H1 (cell line): ENCODE measurements at regions not wholly inside any gene's neighbourhood (a gene's known extent, or its start where the extent isn't known, plus 50 kb on each side); places are given as distances from the start of the nearest gene placed in this dataset.
A peak's percentile ranks its signal among the peaks of the same experiment; 100 is the strongest.
"Not testable (repeated sequence)": the region's sequence is repeated elsewhere in the genome, so short reads cannot be mapped to it uniquely, and the experiment has no call there.

Experiments used
- CTCF ChIA-PET: fragments of 300-600 bp; sonication (Branson Sonifier 250); formaldehyde crosslinking; loops from one replicate; lab custom pipeline; 2021; ENCODE audit not compliant: partially characterized antibody; lab: Charles Lee
- POLR2A ChIA-PET: fragments of 300-600 bp; sonication (Branson Sonifier 250); formaldehyde crosslinking; loops from one replicate; lab custom pipeline; 2021; ENCODE audit warnings: inconsistent platforms; ENCODE audit not compliant: partially characterized antibody; lab: Charles Lee
- DNase-seq, 2 experiments: peaks; one replicate each; pipeline versions ENCODE4 v3.0.0 to v3.0.0-alpha.2; 2010 to 2022; ENCODE audit warnings: low spot score in 2 of 2, low read depth in 1 of 2, mixed read lengths in 1 of 2
- FAIRE-seq: peaks from 2 replicates; lab custom pipeline; 2011; peaks lifted over from hg19 to GRCh38; lab: Jason Lieb, UNC
- H2AFZ ChIP-seq: 2 replicates; pipeline ENCODE4 v1.8.1; 2012; ENCODE audit warnings: low read length, inconsistent platforms
- H2AK5ac ChIP-seq: 2 replicates; pipeline ENCODE4 v1.6.1; 2013; ENCODE audit warnings: low read depth, low read length
- H2BK120ac ChIP-seq: replicated peaks from 2 replicates; pipeline ENCODE3; 2013; ENCODE audit warnings: low read depth, low read length, inconsistent platforms
- H2BK12ac ChIP-seq: 2 replicates; pipeline ENCODE4 v1.6.1; 2013; ENCODE audit warnings: low read depth, low read length
- H2BK15ac ChIP-seq: 2 replicates; pipeline ENCODE4 v1.6.1; 2013; ENCODE audit warnings: low read length
- H2BK20ac ChIP-seq: 2 replicates; pipeline ENCODE4 v1.6.1; 2013; ENCODE audit warnings: low read length
- H2BK5ac ChIP-seq: 2 replicates; pipeline ENCODE4 v1.6.1; 2013; ENCODE audit warnings: low read depth, low read length
- H3K14ac ChIP-seq: 2 replicates; pipeline ENCODE4 v1.6.1; 2013; ENCODE audit warnings: inconsistent platforms; ENCODE audit not compliant: insufficient read length
- H3K18ac ChIP-seq: 2 replicates; pipeline ENCODE4 v1.6.1; 2013; ENCODE audit warnings: low read length; ENCODE audit errors: extremely low read depth
- H3K23ac ChIP-seq: 2 replicates; pipeline ENCODE4 v1.6.1; 2013; ENCODE audit warnings: inconsistent platforms; ENCODE audit not compliant: insufficient read length
- H3K23me2 ChIP-seq: 2 replicates; pipeline ENCODE4 v1.6.1; 2013; ENCODE audit warnings: low read depth, low read length
- H3K27ac ChIP-seq: 2 replicates; pipeline ENCODE4 v1.6.1; 2011; ENCODE audit warnings: low read depth, low read length, inconsistent platforms
- H3K27me3 ChIP-seq, 4 experiments: replicated peaks in 1 of 4; 1 replicate in 1 of 4; 2 replicates in 3 of 4; pipeline versions ENCODE4 v1.6.1 to v1.8.1; 2011 to 2013; ENCODE audit warnings: low read length in 3 of 4, mild to moderate bottlenecking in 3 of 4, inconsistent platforms in 2 of 4, mixed read lengths in 2 of 4, moderate library complexity in 1 of 4; ENCODE audit not compliant: control insufficient read depth in 3 of 4, insufficient read depth in 3 of 4; ENCODE audit errors: extremely low read depth in 1 of 4
- H3K36me3 ChIP-seq, 4 experiments: 2 replicates each; pipeline versions ENCODE4 v1.6.1 to v1.8.1; 2011 to 2013; ENCODE audit warnings: mild to moderate bottlenecking in 4 of 4, low read length in 3 of 4, moderate library complexity in 2 of 4, control low read depth in 1 of 4, inconsistent platforms in 1 of 4; ENCODE audit not compliant: insufficient read depth in 4 of 4, control insufficient read depth in 2 of 4
- H3K4ac ChIP-seq: replicated peaks from 2 replicates; pipeline ENCODE3; 2013; ENCODE audit warnings: low read length, low read depth, mixed read lengths, inconsistent platforms; ENCODE audit not compliant: insufficient read length
- H3K4me1 ChIP-seq, 4 experiments: replicated peaks in 1 of 4; 1 replicate in 1 of 4; 2 replicates in 3 of 4; pipeline versions ENCODE4 v1.6.1 to v1.8.1; 2011 to 2013; ENCODE audit warnings: low read length in 3 of 4, inconsistent platforms in 2 of 4, mixed read lengths in 1 of 4; ENCODE audit not compliant: insufficient read depth in 4 of 4, control insufficient read depth in 3 of 4
- H3K4me2 ChIP-seq, 2 experiments: 2 replicates each; pipeline versions ENCODE4 v1.6.1 to v1.8.1; 2011 to 2013; ENCODE audit warnings: low read depth in 2 of 2, low read length in 2 of 2, control low read depth in 1 of 2, inconsistent platforms in 1 of 2, mild to moderate bottlenecking in 1 of 2; ENCODE audit not compliant: insufficient read depth in 1 of 2
- H3K4me3 ChIP-seq, 4 experiments: fragments of 200-600, 300-600 bp in 1 of 4; sonication (generic), shearing (Covaris generic), sonication (Bioruptor Twin) in 1 of 4; 2 replicates each; pipeline versions ENCODE4 v1.5.1 to v1.8.1; 2011 to 2016; ENCODE audit warnings: low read length in 4 of 4, low read depth in 3 of 4, control low read depth in 2 of 4, inconsistent platforms in 2 of 4, mild to moderate bottlenecking in 2 of 4, mixed read lengths in 1 of 4, moderate library complexity in 1 of 4; ENCODE audit not compliant: insufficient read depth in 2 of 4; ENCODE audit errors: extremely low read depth in 1 of 4
- H3K56ac ChIP-seq: replicated peaks from 2 replicates; pipeline ENCODE3; 2013; ENCODE audit warnings: low read depth, mild to moderate bottlenecking, mixed read lengths, low read length, inconsistent platforms; ENCODE audit not compliant: insufficient read length
- H3K79me1 ChIP-seq: 2 replicates; pipeline ENCODE4 v1.6.1; 2013; ENCODE audit warnings: low read depth, low read length, control low read depth
- H3K79me2 ChIP-seq, 2 experiments: 2 replicates each; pipeline versions ENCODE4 v1.6.1 to v1.8.1; 2012 to 2013; ENCODE audit warnings: low read length in 2 of 2, mild to moderate bottlenecking in 2 of 2, inconsistent platforms in 1 of 2; ENCODE audit not compliant: insufficient read depth in 2 of 2, control insufficient read depth in 1 of 2
- H3K9ac ChIP-seq, 4 experiments: replicated peaks in 1 of 4; 1 replicate in 1 of 4; 2 replicates in 3 of 4; pipeline versions ENCODE4 v1.6.1 to v1.8.1; 2011 to 2013; ENCODE audit warnings: low read depth in 3 of 4, low read length in 3 of 4, control low read depth in 2 of 4, mild to moderate bottlenecking in 2 of 4, moderate library complexity in 2 of 4, inconsistent platforms in 1 of 4; ENCODE audit errors: extremely low read depth in 1 of 4
- H3K9me3 ChIP-seq, 2 experiments: 2 replicates each; pipeline versions ENCODE4 v1.6.1 to v1.8.1; 2012 to 2013; ENCODE audit warnings: mild to moderate bottlenecking in 2 of 2, moderate library complexity in 2 of 2, control low read depth in 1 of 2, inconsistent platforms in 1 of 2, low read depth in 1 of 2, low read length in 1 of 2, mixed read lengths in 1 of 2; ENCODE audit not compliant: insufficient read depth in 2 of 2
- H4K20me1 ChIP-seq, 2 experiments: replicated peaks in 1 of 2; 2 replicates each; pipeline versions ENCODE3 to v1.8.1; 2011 to 2013; ENCODE audit warnings: inconsistent platforms in 2 of 2, low read length in 2 of 2, mild to moderate bottlenecking in 1 of 2; ENCODE audit not compliant: insufficient read depth in 2 of 2, control insufficient read depth in 1 of 2
- H4K5ac ChIP-seq: 2 replicates; pipeline ENCODE4 v1.6.1; 2013; ENCODE audit warnings: low read length, low read depth, mixed read lengths, inconsistent platforms; ENCODE audit not compliant: insufficient read length
- H4K8ac ChIP-seq: 2 replicates; pipeline ENCODE4 v1.8.0; 2013; ENCODE audit warnings: mild to moderate bottlenecking, moderate library complexity, low read length, inconsistent platforms; ENCODE audit not compliant: insufficient read depth; ENCODE audit errors: extremely low read depth
- H4K91ac ChIP-seq: replicated peaks from 2 replicates; pipeline ENCODE3; 2013; ENCODE audit warnings: low read length, mixed read lengths, inconsistent platforms; ENCODE audit not compliant: insufficient read length
- RAD21 ChIP-seq, 2 experiments: IDR thresholded peaks in 1 of 2; conservative IDR thresholded peaks in 1 of 2; 2 replicates each; pipeline ENCODE4 v1.6.1; 2011; ENCODE audit warnings: low read depth in 2 of 2, low read length in 2 of 2, improper control_type of control experiment in 1 of 2, inconsistent platforms in 1 of 2, mild to moderate bottlenecking in 1 of 2, moderate library complexity in 1 of 2
- WGBS, 2 experiments: shearing (Covaris generic) in 1 of 2; methylation state at CpG; one replicate each; pipeline versions ENCODE4 v1.1.6 to v1.1.7; 2013 to 2015; ENCODE audit warnings: low lambda C conversion rate in 2 of 2, mixed read lengths in 2 of 2, inconsistent platforms in 1 of 2, low coverage in 1 of 2, missing lambda C conversion rate in 1 of 2; ENCODE audit not compliant: insufficient replicate concordance in 2 of 2, insufficient coverage in 1 of 2, insufficient read length in 1 of 2; ENCODE audit errors: extremely low coverage in 1 of 2, missing lambda C conversion rate in 1 of 2; 5-methylcytosine and 5-hydroxymethylcytosine counted together

DNA sequence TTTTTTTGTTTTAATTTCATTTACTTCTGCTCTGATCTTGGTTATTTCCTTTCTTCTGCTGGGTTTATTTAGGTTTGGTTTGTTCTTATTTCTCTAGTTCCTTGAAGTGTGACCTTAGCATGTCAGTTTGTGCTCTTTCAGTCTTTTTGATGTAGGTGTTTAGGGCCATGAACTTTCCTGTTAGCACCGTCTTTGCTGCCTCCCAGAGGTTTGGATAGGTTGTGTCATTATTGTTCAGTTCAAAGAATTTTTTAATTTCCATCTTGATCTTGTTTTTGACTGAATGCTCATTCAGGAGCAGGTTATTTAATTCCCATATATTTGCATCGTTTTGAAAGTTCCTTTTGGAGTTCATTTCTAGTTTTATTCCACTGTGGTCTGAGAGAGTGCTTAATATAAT, 539.0 kb upstream of the ZP4 start:
- H3K4me1 ChIP-seq, DNase-seq, H2BK5ac ChIP-seq, H3K36me3 ChIP-seq, H2BK12ac ChIP-seq, H3K18ac ChIP-seq, H2BK15ac ChIP-seq, H4K20me1 ChIP-seq, H3K23ac ChIP-seq, H3K23me2 ChIP-seq, H2AFZ ChIP-seq, H4K91ac ChIP-seq, H3K14ac ChIP-seq, H2BK120ac ChIP-seq, H3K4me3 ChIP-seq, H3K79me1 ChIP-seq, H3K79me2 ChIP-seq, H3K27me3 ChIP-seq, H3K4ac ChIP-seq, H3K56ac ChIP-seq, H4K8ac ChIP-seq, H4K5ac ChIP-seq, H3K9ac ChIP-seq, FAIRE-seq, H3K27ac ChIP-seq, H2BK20ac ChIP-seq, H3K9me3 ChIP-seq, H3K4me2 ChIP-seq, H2AK5ac ChIP-seq: not testable (repeated sequence)
- TF ChIP-seq RAD21 (IDR thresholded peaks at IDR 0.05 in 1 of 2, conservative IDR thresholded peaks at IDR 0.05 in 1 of 2; ENCODE audit: low read depth in 2 of 2, low read length in 2 of 2) = peak; percentile 54 to 55
- WGBS, 2 experiments = 87% methylated on average over 2 of the region's 2 CpGs; no CpG with 5 or more reads in 1 of the 2 experiments
- CTCF ChIA-PET = interaction anchor here (1.8 kb wide), 1 partner anchor 565 kb away, joined by 5 read pairs; no protein-coding TSS in a partner anchor
- POLR2A ChIA-PET = interaction anchor here (0.6 kb wide), 1 partner anchor 50 kb away, joined by 3 read pairs; no protein-coding TSS in a partner anchor
